NCI-H2029 (cell line): ENCODE measurements at regions not wholly inside any gene's neighbourhood (a gene's known extent, or its start where the extent isn't known, plus 50 kb on each side); places are given as distances from the start of the nearest gene placed in this dataset.
"Not testable (repeated sequence)": the region's sequence is repeated elsewhere in the genome, so short reads cannot be mapped to it uniquely, and the experiment has no call there.

ENCODE experiments used
- DNase-seq: peaks from one replicate; lab custom pipeline; 2025; lab: John Stamatoyannopoulos, UW

DNA sequence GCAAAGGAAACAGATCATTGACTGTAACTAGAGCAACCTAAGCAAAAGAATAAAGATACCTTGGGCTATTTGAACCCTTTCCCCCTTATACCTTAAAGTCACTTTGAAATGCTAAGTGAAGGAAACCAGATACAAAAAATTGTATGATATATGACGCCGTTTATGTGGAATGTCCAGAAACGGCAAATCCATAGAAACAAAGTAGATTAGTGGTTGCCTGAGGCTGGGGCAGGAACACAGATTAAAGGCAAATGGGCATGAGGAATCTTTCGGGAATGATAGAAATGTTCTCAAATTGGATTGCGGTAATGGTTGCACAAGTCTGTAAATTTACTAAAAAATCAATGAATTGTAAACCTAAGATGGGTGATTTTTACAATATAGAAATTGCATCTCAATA is 160.1 kb upstream of the CCDC54 start:
- no peak for DNase-seq

DNA sequence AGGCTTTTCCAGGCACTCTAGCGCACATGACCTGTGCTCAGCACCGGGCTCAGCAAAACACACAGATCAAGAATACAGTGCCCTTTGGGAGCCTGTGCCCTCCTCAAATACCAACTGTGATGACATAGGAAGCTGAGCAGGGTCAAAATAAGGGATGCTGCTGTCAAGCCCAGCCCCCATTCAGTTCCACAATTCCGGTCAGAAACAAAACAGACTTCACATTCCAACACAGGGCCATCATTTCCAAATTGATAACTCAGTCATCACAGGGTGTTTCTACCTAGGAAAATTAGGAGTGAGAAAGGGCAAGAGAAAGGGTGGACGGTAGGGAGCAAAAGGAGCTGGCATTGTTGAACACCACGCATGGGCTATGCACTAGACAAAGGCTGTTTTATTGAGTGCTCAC is 158.4 kb upstream of the CCDC54 start:
- DNase-seq: no peak

GRCh38 chr3:107220538-107220937 is 156.7 kb upstream of the CCDC54 start:
- no peak for DNase-seq

DNA sequence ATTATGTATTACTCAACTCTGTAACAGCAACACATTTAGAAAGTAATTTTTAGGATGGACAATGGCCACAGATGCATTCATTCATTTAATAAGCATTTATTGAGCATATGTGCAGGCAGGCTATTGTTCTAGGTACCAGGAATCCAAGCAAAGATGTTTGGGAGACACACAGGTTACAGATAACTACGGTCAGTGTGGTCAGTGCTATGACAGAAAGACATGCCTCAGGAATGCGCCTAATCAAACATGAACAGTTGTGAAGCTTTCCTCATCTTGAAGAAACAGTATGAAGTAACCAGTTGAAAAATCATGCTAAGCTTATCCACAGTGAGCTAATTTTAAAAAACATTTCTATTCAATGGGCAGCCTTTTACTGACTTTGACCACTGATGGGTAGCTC is 155.4 kb upstream of the CCDC54 start:
- no peak for DNase-seq

DNA sequence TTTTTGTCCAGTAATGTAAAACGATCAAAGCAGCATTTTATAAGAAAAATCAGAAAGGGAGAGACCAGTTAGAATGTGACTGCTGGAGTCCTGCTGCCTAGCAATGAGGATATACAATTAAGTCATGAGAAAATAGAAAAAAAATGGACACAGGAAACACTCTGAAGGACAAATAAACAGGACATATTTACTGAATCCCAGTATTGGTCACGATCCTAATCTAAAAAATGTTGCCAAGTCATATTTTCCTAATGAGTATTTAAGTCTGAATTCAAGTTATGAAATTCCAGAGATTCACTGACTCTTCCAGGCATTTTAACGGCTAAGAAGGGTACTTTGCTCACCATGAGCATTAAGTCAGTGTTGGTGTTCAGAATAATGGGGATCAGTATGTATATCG is 154.3 kb upstream of the CCDC54 start:
- no peak for DNase-seq

- no peak for DNase-seq
Observed at GRCh38 chr3:107224026-107224596, 153.1 kb upstream of the CCDC54 start.

GRCh38 chr3:107227091-107227490 is 150.1 kb upstream of the CCDC54 start:
- DNase-seq: no peak

DNA sequence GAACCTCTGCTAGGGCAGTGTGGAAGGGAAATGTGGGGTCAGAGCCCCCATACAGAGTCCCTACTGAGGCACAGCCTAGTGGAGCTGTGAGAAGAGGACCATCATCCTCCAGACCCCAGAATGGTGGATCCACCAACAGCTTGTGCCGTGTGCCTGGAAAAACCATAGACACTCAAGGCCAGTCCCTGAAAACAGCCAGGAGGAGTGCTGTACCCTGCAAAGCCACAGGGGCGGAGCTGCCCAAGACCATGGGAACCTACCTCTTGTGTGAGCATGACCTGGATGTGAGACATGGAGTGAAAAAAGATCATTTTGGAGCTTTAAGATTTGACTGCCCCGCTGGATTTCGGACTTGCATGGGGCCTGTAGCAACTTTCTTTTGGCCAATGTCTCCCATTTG is 143.4 kb upstream of the CCDC54 start:
- DNase-seq: not testable (repeated sequence)

DNA sequence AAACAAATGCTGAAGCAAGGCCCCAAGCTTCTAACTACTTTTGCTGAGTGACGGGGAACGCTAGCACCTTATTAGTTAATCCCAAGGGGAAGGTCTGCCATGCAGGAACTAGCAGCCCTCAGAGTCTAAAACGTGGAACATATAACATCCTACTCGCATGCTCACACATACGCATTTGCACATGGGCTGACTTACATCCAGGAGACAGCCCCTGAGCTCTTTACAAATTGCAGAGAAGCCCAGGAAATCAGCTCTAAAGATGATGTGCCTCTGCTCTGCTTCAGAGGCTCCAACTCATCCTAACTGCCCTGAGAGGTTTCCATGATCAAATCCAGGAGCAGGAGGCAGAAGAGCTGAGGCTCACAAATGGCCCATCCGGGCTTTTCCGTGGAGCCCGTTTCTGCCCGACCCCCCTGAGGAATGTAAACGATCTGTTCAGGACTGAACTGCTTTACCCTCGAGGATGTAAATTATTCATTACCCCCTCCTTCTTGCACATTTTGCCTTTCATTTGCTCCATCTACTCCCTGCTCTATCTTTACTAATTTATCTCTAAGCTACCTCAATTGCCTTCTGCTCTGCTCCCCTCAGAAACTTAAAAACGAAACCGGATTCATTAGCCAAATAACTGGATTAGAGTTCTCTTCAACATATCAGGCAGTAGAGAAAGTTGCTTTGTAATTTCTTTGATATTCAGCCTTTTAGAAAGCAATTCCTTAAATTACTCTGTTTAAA is 141.9 kb upstream of the CCDC54 start:
- no peak for DNase-seq

DNA sequence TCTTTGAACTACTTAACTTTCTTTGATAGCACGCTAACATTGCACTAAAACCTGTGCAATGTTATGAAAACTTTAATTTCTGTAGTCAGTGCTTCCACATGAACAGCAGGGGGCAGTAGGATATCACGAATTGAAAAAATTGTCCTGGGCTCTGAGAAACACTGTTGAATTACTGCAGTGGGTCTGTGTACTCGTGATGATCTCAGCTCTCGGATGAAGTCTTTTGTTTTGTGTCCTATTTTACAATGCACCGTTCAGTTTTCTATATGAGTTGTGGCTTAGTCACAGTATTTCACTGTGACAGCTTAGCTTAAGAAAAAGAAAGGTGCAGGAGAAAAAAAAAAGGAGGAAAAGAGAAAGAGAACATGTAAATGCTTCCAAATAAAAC is 141.3 kb upstream of the CCDC54 start:
- DNase-seq: peak; percentile 40

DNA sequence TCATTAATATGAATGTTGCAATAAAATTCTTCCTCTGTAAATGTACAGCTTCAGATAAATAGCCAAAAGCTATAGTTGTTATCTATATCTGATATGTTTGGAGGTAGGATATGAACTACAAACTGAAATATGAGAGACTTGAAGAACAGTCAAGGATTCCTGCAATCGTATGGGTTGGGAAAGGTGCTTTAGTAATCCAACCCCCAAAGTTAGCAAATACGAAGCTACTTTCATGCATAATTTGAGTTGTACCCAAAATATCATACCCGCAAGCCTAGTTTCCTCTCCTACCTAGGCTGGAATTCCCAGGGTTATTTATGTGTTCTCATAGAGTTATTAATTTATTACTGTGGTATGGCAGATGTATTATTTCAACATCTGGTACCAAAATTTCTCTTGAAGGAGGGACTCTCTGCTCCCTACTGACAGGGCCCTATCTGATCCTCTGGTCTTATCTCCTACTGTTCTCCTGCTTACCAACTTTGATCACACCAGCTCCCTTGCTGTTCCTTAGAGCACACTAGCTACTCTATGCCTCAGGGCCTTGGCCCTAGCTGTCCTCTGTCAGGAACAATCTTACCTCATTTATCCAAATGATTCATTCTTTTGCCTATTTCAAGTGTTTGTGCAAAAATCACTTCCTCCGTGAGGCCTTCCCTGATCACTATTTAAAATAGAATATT is 140.4 kb upstream of the CCDC54 start:
- DNase-seq: no peak

DNA sequence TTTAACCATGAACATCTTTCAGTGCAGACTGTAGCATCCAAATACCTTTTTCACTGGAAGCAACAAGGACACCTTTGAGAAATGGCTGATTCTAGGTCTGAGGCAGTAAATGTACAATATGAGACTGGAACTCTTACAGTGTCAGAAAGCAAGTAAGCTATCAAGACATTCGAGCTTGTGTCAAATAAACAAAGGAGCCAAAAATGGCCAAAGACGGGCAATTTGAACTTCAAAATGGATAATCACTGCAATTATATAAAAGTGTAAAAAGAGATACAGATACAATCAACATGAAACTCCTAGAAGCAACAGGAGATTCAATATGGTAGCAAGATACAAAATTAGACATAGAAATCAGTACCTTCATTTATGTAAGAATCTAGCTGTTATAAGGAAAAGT is 138.5 kb upstream of the CCDC54 start:
- DNase-seq: no peak

GRCh38 chr3:107239703-107240102 is 137.5 kb upstream of the CCDC54 start:
- DNase-seq: no peak

GRCh38 chr3:107240183-107241091 is 136.8 kb upstream of the CCDC54 start:
- DNase-seq: peak; percentile 22

DNA sequence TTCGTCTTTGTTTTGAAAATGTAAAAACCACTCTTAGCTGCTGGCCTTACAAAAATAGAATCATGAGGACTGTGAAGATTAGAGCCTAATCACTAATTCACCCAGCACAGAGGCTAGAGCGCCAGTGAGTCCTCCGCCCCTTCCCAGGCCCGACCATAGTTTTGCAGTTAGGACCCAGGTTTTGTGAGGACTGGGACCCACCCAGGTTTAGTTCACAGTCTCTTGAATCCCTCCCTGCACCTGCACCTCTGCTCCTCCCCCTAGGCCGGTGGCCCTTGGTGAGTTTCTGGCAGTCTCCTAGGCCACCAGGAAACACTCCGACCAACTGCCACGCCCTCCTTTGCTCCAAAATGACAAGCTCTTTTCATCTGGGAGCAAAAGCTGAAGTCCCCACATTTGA is 136.0 kb upstream of the CCDC54 start:
- DNase-seq: peak; percentile 35

- DNase-seq: peak; percentile 8
Observed at GRCh38 chr3:107242579-107242978, 134.7 kb upstream of the CCDC54 start.

- no peak for DNase-seq
Observed at GRCh38 chr3:107247116-107247515, 130.1 kb upstream of the CCDC54 start.

- no peak for DNase-seq
Observed at GRCh38 chr3:107249132-107249531, 128.1 kb upstream of the CCDC54 start.

- no peak for DNase-seq
Observed at GRCh38 chr3:107250221-107250620, 127.0 kb upstream of the CCDC54 start.

DNA sequence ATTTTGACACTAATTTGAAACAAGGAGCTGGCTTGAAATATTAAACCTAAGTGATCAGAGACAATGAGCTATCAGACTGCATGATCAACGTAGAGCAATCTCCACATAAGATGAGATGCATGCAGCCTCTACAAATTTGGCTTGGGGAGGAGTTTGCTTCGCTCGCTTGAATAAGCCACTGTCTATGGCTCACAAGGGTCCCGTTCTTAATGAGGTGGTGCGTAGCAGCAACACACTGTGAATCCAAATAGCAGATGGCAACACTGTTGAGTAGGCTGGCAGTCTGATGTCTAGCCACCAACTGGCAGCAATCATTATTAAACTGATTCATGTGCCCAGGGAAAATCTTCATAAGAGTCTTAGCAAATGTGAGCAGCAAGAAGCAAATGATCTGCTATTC is 125.4 kb upstream of the CCDC54 start:
- no peak for DNase-seq

DNA sequence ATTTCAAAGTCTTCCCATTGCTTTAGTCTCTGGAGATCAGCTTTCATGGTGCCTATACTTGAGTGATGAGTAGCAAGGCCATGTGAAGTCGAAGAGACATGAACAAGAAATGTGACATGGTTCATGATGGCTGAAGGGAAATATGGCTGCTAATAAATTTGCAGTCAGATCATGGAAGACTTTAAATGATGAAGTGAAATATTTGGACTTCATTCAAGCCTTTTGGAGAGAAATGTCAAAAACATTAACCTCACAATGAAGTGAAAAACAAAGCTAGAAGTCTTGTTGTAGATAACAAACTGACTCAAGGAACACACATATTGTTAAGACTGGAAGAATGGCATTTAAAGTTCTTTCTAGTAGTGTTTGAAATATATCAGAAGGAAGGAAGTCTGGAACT is 120.3 kb upstream of the CCDC54 start:
- no peak for DNase-seq

- no peak for DNase-seq
Observed at GRCh38 chr3:107258300-107258699, 118.9 kb upstream of the CCDC54 start.
